ENCODE measurements at regions not wholly inside any gene's neighbourhood (a gene's known extent, or its start where the extent isn't known, plus 50 kb on each side); places are given as distances from the start of the nearest gene placed in this dataset.

GRCh38 chr3:194246709-194247349, 104.3 kb downstream of the CPN2 start:
- no peak for FAIRE-seq
- DNase-seq (ENCODE audit: insufficient read length, low spot score), result no peak

- DNase-seq (ENCODE audit: insufficient read length, low spot score), result no peak
- FAIRE-seq, result no peak
These were observed 103.8 kb downstream of the CPN2 start for GRCh38 chr3:194247350-194247740.

- FAIRE-seq, result no peak
- DNase-seq (ENCODE audit: insufficient read length, low spot score), result no peak
These were observed 101.6 kb downstream of the CPN2 start for GRCh38 chr3:194249323-194250097.

GRCh38 chr3:194250098-194251002, 100.8 kb downstream of the CPN2 start:
- FAIRE-seq, result no peak

GRCh38 chr3:194251007-194251406, 100.1 kb downstream of the CPN2 start:
- FAIRE-seq (no peak), DNase-seq (ENCODE audit: insufficient read length, low spot score) (no peak)

More at GRCh38 chr3:194250098-194251002, 100.8 kb downstream of the CPN2 start:
- no peak for DNase-seq (ENCODE audit: insufficient read length, low spot score)

GRCh38 chr3:194251461-194251860, 99.7 kb downstream of the CPN2 start:
- no peak for DNase-seq (ENCODE audit: insufficient read length, low spot score)

GRCh38 chr3:194251891-194252560, 99.1 kb downstream of the CPN2 start:
- DNase-seq (ENCODE audit: insufficient read length, low spot score) (no peak), FAIRE-seq (no peak)

More at GRCh38 chr3:194251461-194251860, 99.7 kb downstream of the CPN2 start:
- FAIRE-seq, result no peak

- DNase-seq (ENCODE audit: insufficient read length, low spot score) (no peak), FAIRE-seq (no peak)
These were observed 97.9 kb downstream of the CPN2 start for GRCh38 chr3:194253270-194253669.

GRCh38 chr3:194254040-194254439, 97.1 kb downstream of the CPN2 start:
- DNase-seq (ENCODE audit: insufficient read length, low spot score) (no peak), FAIRE-seq (no peak)

GRCh38 chr3:194255252-194256039, 95.7 kb downstream of the CPN2 start:
- DNase-seq (ENCODE audit: insufficient read length, low spot score) (no peak), FAIRE-seq (peak; percentile 54)

GRCh38 chr3:194256040-194256945, 94.8 kb downstream of the CPN2 start:
- FAIRE-seq (no peak), DNase-seq (ENCODE audit: insufficient read length, low spot score) (no peak)

- DNase-seq (ENCODE audit: insufficient read length, low spot score) (no peak), FAIRE-seq (no peak)
These were observed 93.9 kb downstream of the CPN2 start for GRCh38 chr3:194257151-194257621.

GRCh38 chr3:194257916-194258668, 93.0 kb downstream of the CPN2 start:
- DNase-seq (ENCODE audit: insufficient read length, low spot score) (no peak), FAIRE-seq (no peak)

GRCh38 chr3:194259982-194260766, 91.0 kb downstream of the CPN2 start:
- FAIRE-seq, result no peak
- no peak for DNase-seq (ENCODE audit: insufficient read length, low spot score)

GRCh38 chr3:194261581-194262063, 89.5 kb downstream of the CPN2 start:
- DNase-seq (ENCODE audit: insufficient read length, low spot score) (no peak), FAIRE-seq (no peak)

- FAIRE-seq (no peak), DNase-seq (ENCODE audit: insufficient read length, low spot score) (no peak)
These were observed 88.8 kb downstream of the CPN2 start for GRCh38 chr3:194262176-194262924.
